Keratinocyte (primary cell): ENCODE measurements at regions not wholly inside any gene's neighbourhood (a gene's known extent, or its start where the extent isn't known, plus 50 kb on each side); places are given as distances from the start of the nearest gene placed in this dataset.

Experiments used
- CTCF ChIP-seq, 3 experiments: IDR thresholded peaks in 1 of 3; conservative IDR thresholded peaks in 1 of 3; optimal IDR thresholded peaks in 1 of 3; 2 replicates in 2 of 3; 3 replicates in 1 of 3; pipeline versions ENCODE3 to v1.5.1; 2011; ENCODE audit warnings: low read length in 3 of 3, mild to moderate bottlenecking in 3 of 3, moderate library complexity in 2 of 3, control low read depth in 1 of 3, inconsistent platforms in 1 of 3; ENCODE audit not compliant: insufficient read depth in 2 of 3; ENCODE audit errors: extremely low read depth in 1 of 3
- EZH2 ChIP-seq: IDR thresholded peaks from one replicate; pipeline ENCODE4 v1.6.1; 2012; ENCODE audit warnings: inconsistent platforms, mild to moderate bottlenecking, low read length, moderate library complexity

GRCh38 chr5:2981652-2982051 lies 230.2 kb upstream of the IRX2 start:
- TF ChIP-seq CTCF (optimal IDR thresholded peaks at IDR 0.05 in 1 of 3, IDR thresholded peaks at IDR 0.05 in 1 of 3, conservative IDR thresholded peaks at IDR 0.05 in 1 of 3; ENCODE audit: extremely low read depth in 1 of 3, insufficient read depth in 2 of 3, low read length in 3 of 3) (no peak), EZH2 (no peak)
